Hepatocyte (in vitro differentiated cells): ENCODE measurements at regions not wholly inside any gene's neighbourhood (a gene's known extent, or its start where the extent isn't known, plus 50 kb on each side); places are given as distances from the start of the nearest gene placed in this dataset.

Source experiments
- DNase-seq: peaks from one replicate; pipeline ENCODE4 v3.0.0-alpha.2; 2016; ENCODE audit warnings: low spot score
- H2AFZ ChIP-seq: fragments of 200-600 bp; sonication (generic); 2 replicates; pipeline ENCODE4 v1.6.0; 2016; ENCODE audit warnings: antibody characterized with exemption, mild to moderate bottlenecking
- H3K27ac ChIP-seq: fragments of 200-600 bp; sonication (generic); 2 replicates; pipeline ENCODE4 v1.5.1; 2016; ENCODE audit warnings: mild to moderate bottlenecking
- H3K27me3 ChIP-seq: fragments of 200-600 bp; sonication (generic); 2 replicates; pipeline ENCODE4 v1.6.1; 2016
- H3K36me3 ChIP-seq: fragments of 200-600 bp; sonication (generic); replicated peaks from 2 replicates; pipeline ENCODE4 v1.5.1; 2016; ENCODE audit warnings: low read depth; ENCODE audit not compliant: insufficient read depth
- H3K4me1 ChIP-seq: fragments of 200-600 bp; sonication (generic); 2 replicates; pipeline ENCODE4 v1.5.1; 2016; ENCODE audit warnings: mild to moderate bottlenecking, moderate library complexity; ENCODE audit not compliant: insufficient read depth
- H3K4me2 ChIP-seq: fragments of 200-600 bp; sonication (generic); 2 replicates; pipeline ENCODE4 v1.6.0; 2016
- H3K4me3 ChIP-seq: fragments of 200-600 bp; sonication (generic); 2 replicates; pipeline ENCODE4 v1.5.1; 2016; ENCODE audit warnings: mild to moderate bottlenecking
- H3K79me2 ChIP-seq: fragments of 200-600 bp; sonication (generic); 2 replicates; pipeline ENCODE4 v1.6.0; 2017; ENCODE audit warnings: mild to moderate bottlenecking
- H3K9me2 ChIP-seq: fragments of 200-600 bp; sonication (generic); replicated peaks from 2 replicates; pipeline ENCODE4 v1.6.0; 2017; ENCODE audit warnings: mild to moderate bottlenecking; ENCODE audit not compliant: insufficient read depth
- H3K9me3 ChIP-seq: fragments of 200-600 bp; sonication (generic); 2 replicates; pipeline ENCODE4 v1.5.1; 2016; ENCODE audit warnings: low read depth, mild to moderate bottlenecking
- H4K20me1 ChIP-seq: fragments of 200-600 bp; sonication (generic); 2 replicates; pipeline ENCODE4 v1.6.0; 2016; ENCODE audit warnings: mild to moderate bottlenecking; ENCODE audit not compliant: insufficient read depth, poor library complexity, severe bottlenecking
- EZH2 ChIP-seq: fragments of 200-600 bp; sonication (generic); IDR thresholded peaks from 2 replicates; pipeline ENCODE4 v1.6.1; 2016; ENCODE audit warnings: antibody characterized with exemption, mild to moderate bottlenecking, borderline replicate concordance
- EZH2phosphoT487 ChIP-seq: fragments of 200-600 bp; sonication (generic); IDR thresholded peaks from one replicate; pipeline ENCODE4 v1.6.1; 2018; ENCODE audit warnings: antibody characterized with exemption, mild to moderate bottlenecking, low read depth, moderate library complexity; ENCODE audit not compliant: unreplicated experiment, severe bottlenecking
- WGBS: methylation state at CpG from one replicate; pipeline ENCODE4 v1.1.6; 2016; ENCODE audit warnings: low lambda C conversion rate; ENCODE audit errors: missing lambda C conversion rate; 5-methylcytosine and 5-hydroxymethylcytosine counted together
- TF ChIP-seq, protein P1 (sequence below): fragments of 200-600 bp; sonication (generic); IDR thresholded peaks from 2 replicates; pipeline ENCODE4 v1.5.1; 2016; ENCODE audit warnings: antibody characterized with exemption, mild to moderate bottlenecking; ENCODE audit not compliant: poor library complexity

DNA sequence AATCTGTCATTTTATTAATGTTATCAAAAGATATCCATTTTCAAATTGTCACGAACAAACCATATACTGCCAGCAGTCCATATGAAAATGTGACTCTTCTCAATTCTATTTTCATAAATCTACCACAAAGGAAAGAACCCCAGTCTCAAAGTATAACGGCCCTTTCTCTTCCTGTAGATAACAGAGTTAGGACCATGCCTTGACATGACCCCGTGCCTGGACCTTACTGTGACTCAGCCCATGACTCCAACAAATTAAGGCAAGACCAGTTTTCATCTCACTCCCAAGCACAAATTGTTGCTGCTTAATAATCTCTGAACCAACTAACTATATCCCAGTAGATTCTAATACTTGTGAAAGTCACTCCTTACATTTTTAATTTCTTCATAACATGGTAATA lies 124.4 kb upstream of the NFIA start:
- H3K27ac ChIP-seq, result no peak overlapping the region
- H3K79me2 ChIP-seq, result no peaks in the 10 kb centered on the region
- no peaks in the 10 kb centered on the region for H3K27me3 ChIP-seq
- H3K9me3 ChIP-seq, result no peaks in the 10 kb centered on the region
- no peak overlapping the region for H3K4me3 ChIP-seq
- no peaks in the 10 kb centered on the region for H3K36me3 ChIP-seq
- DNase-seq, result no peak
- H3K9me2 ChIP-seq, result no peaks in the 10 kb centered on the region
- no peaks in the 10 kb centered on the region for H4K20me1 ChIP-seq
- H2AFZ ChIP-seq, result no peak overlapping the region
- no peak for TF ChIP-seq EZH2
- TF ChIP-seq, protein P1, sequence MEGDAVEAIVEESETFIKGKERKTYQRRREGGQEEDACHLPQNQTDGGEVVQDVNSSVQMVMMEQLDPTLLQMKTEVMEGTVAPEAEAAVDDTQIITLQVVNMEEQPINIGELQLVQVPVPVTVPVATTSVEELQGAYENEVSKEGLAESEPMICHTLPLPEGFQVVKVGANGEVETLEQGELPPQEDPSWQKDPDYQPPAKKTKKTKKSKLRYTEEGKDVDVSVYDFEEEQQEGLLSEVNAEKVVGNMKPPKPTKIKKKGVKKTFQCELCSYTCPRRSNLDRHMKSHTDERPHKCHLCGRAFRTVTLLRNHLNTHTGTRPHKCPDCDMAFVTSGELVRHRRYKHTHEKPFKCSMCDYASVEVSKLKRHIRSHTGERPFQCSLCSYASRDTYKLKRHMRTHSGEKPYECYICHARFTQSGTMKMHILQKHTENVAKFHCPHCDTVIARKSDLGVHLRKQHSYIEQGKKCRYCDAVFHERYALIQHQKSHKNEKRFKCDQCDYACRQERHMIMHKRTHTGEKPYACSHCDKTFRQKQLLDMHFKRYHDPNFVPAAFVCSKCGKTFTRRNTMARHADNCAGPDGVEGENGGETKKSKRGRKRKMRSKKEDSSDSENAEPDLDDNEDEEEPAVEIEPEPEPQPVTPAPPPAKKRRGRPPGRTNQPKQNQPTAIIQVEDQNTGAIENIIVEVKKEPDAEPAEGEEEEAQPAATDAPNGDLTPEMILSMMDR, result no peak
- TF ChIP-seq EZH2phosphoT487, result no peak
- WGBS, result 89% methylated on average over 3 of the region's 3 CpGs
- no peaks in the 10 kb centered on the region for H3K4me1 ChIP-seq
- H3K4me2 ChIP-seq, result no peak overlapping the region

DNA sequence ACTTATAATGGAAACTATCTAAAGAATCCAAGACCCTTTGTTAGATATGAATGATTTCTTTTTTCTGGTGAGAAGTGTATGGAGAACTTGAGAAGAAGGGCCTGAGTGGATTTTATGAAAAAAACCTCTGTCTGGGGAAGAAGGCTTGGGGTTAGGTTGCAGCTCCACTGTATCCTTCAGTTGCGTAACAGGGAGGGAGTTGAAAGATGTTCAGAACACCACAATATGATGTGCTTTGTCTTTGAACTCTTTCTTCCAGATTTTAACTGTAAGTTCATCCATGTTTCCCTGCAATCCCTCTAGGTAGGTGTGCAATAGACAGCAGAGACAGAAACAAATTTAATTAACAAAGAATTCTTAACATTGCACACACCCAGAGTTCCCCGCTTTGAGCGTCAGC lies 125.8 kb upstream of the NFIA start:
- Histone ChIP-seq H3K4me1 (no peaks in the 10 kb centered on the region), H4K20me1 (no peaks in the 10 kb centered on the region), H3K79me2 (no peaks in the 10 kb centered on the region), H3K4me3 (no peak overlapping the region), H3K27ac (no peak overlapping the region), H3K4me2 (no peak overlapping the region), H3K36me3 (no peaks in the 10 kb centered on the region), H3K9me2 (no peaks in the 10 kb centered on the region), H3K27me3 (no peaks in the 10 kb centered on the region), H3K9me3 (no peaks in the 10 kb centered on the region), H2AFZ (no peak overlapping the region)
- 99% methylated on average over 3 of the region's 3 CpGs for whole genome bisulfite sequencing
- no peak for TF ChIP-seq EZH2
- TF ChIP-seq EZH2phosphoT487, result no peak
- TF ChIP-seq, protein P1, result no peak
- DNase-seq, result no peak

DNA sequence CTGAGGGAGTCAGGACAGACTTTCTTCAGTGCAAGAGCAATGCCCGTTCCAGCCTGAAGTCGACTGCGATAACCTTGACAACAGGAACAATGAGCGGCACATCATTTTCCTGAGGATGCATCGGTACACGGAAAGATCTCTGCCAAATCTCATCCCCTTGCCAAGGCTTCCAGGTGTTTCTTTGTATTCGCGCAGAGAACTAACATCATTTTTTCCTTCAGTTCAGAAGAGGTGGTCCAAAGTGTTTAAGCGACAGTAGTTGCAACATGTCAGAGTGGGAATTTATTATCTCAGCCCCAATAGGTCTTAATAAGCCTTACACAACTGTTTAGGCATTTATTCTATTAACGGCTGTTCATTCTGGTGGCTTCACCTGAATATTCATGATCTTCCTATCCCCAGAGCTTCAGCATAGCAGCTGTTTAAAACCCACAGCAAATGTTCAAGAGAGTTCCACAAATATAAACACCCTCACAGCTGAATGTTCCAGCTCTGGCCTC lies 129.7 kb upstream of the NFIA start:
- DNase-seq, result no peak
- H3K9me2 ChIP-seq, result no peaks in the 10 kb centered on the region
- WGBS, result 92% methylated on average over 10 of the region's 10 CpGs
- no peaks in the 10 kb centered on the region for H4K20me1 ChIP-seq
- no peaks in the 10 kb centered on the region for H3K36me3 ChIP-seq
- TF ChIP-seq, protein P1, result no peak
- TF ChIP-seq EZH2 (no peak), EZH2phosphoT487 (no peak)
- H3K4me2 ChIP-seq, result no peak overlapping the region
- no peaks in the 10 kb centered on the region for H3K79me2 ChIP-seq
- H3K4me3 ChIP-seq, result no peak overlapping the region
- no peak overlapping the region for H2AFZ ChIP-seq
- H3K27ac ChIP-seq, result no peak overlapping the region
- H3K9me3 ChIP-seq, result no peaks in the 10 kb centered on the region
- no peaks in the 10 kb centered on the region for H3K4me1 ChIP-seq
- no peaks in the 10 kb centered on the region for H3K27me3 ChIP-seq
